NCI-H2196 (cell line): ENCODE measurements at regions not wholly inside any gene's neighbourhood (a gene's known extent, or its start where the extent isn't known, plus 50 kb on each side); places are given as distances from the start of the nearest gene placed in this dataset.
"Not testable (repeated sequence)": the region's sequence is repeated elsewhere in the genome, so short reads cannot be mapped to it uniquely, and the experiment has no call there.

ENCODE experiments used
- DNase-seq: peaks from one replicate; lab custom pipeline; 2025; ENCODE audit not compliant: unreplicated experiment; lab: John Stamatoyannopoulos, UW

DNA sequence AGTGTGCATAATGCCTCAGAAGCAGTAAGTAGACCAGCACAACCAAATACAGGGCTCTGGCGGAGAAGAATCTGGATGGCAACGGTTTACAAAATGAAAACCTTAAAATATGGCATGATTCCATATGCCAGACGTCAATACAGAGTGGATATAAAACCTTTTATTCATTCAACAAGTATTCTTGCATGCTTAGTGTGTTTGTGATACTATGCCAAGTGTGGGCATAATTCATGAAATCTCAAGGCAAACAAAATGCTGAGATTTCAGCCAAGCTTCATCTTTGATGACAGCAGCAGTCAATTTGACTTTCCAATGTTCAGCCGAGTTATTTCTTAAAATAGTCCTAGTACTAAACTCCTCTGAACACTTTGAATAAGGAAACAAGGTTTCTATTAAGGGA lies 119.4 kb downstream of the CD24 start:
- no peak for DNase-seq

DNA sequence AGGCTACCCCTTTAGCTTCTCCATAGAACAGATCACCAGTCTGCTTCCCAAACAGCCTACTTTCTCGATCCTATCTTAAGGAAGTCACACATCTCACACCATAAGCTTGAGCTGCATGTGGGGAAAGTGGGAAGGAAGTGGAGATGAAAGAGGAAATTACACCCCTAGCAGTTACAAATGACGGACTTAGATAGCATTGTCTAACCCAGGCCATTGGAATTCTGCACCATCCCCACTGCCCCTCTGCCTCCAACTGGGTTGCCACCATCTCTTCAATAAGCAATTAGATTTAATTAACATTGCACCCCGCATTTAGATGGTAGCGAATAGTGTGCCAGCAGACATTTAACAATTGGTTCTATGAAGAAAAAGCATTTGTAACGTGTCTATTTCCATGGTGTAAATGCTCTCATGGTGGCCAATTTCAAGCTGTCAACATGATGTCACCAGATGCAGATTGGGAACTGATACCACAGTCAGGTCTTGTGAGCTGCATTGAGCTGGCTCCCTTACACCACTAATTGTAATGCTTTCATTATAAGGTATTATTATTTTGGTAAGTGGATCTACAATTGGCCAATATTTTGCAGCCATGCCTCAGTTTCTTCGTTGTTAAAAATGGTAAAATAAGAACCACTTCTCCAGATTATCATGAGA lies 124.7 kb downstream of the CD24 start:
- DNase-seq, result no peak

DNA sequence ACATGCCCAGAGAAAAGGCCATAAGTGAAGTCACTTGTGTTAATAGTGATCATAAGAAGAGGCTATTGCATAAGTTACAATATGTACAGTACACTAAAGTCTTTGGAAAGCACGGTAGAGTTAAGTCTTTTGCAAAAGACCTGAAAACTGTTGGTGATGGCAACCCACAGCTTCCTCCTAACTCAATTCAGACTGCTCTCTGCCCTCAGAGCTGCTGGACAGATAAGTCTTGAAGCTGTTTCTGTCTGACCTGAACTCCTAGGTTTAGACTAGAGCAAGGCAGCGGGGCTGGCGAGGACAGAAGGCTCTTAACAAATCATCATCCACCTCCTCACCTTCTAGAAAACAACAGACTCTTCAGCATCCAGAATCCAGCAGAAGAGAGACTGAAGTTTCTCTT lies 125.4 kb downstream of the CD24 start:
- no peak for DNase-seq

DNA sequence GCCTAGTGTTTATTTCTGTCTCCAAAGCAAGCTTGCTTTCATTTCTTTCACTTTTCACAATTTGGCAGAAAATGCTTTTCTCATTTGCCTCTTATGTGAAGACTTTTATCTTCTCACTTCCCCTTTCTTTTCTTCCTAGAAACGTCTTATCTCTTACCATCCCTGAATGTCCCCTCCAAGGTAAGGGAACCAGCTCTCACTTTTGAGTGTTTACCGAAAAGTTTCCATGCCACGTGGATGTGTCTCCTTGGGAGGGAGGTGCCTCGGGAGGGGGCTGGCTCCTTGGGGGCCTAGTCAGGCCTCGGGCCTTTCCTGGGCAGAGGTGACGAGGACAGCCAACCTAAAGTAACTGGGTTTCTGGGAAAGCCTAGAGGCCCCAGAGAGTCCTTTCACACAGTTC lies 127.4 kb downstream of the CD24 start:
- no peak for DNase-seq

DNA sequence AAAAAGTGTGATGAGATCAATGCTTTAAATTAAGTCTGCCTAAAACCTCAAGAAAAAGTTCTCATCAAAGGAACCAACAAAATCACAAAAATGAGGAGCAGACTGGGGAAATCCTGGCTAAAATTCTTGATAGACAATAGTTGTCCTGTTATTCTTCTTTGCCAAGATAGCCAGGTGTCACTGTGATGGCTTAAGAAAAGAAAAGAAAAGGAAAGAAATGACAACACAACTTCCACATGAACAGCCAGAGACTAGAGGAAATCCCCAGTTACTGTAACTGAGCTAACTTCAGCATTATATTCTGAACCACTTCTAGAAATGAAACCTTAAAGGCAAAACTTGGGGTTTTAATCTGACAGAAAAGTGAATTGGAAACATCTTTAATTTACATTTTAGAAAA lies 129.6 kb downstream of the CD24 start:
- no peak for DNase-seq

DNA sequence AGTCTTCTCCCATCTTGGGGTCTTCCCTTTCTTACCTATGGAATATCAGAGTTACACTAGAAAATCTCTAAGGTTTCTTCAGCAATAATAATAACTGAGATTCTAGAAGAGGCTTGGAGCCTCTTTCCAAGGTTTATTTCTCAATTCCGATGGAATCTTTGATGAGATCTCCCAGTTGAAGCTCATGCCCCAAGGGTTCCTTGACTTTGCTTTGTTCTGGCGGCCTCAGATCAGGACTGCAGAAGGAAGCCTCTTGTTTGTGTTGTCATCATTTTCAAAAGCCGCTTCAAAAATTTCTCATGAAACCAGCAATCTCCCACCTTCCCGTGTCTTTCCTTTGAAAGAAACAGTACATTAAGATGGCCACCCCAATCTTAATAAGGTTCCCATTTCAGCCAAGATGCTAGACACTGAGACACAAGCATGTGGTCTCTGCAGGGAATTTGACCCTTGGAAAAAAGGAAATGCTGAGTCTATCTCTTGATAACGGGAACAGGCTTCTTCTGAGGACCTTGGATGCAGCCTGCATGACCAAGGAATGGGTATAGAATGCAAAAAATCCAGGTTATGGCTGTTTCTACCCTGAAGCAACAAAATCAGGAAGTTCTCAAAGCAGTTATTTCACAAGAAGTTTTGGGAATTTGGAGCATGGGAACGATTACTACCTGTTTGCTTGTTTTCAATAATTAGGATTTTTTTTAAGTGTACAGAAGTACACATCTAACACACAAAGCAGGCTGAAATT lies 141.6 kb downstream of the CD24 start:
- DNase-seq, result no peak

DNA sequence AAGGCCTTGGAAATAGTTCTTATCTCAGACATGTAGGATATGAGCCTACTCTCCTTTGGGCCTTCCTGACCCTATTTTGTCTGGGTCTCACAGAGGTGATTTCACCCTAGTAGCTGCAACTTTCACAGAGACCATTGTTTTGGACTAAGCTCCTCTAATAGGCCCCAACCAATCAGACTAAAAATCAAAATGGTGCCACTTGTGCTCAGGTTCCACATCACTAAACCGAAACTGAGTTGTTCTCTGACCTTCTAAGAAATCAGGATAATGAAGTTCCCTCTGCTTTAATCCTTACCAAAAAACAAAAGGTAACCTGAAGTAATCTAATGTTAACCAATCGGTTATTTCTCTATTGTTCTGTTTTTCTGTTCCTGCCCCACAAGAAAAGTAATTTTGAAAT lies 143.6 kb downstream of the CD24 start:
- DNase-seq, result no peak

DNA sequence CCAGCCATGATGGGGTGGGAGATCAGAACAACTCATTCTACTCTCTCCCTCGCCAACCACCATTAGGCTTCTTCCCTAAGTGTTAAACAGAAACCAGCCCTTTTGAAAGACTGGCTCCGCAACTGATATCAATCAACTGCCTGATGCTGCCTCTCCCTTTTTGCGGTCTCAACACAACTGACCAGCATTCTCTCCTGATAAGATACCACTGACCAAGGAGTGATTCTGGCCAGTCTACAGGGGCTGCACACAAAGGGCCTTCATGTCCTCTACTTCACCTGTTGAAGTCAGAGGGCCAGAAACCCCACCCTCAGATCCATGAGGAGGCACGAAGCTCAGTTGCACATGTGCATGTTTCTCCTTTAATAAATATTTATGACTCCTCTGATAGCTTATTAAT lies 145.1 kb downstream of the CD24 start:
- no peak for DNase-seq

DNA sequence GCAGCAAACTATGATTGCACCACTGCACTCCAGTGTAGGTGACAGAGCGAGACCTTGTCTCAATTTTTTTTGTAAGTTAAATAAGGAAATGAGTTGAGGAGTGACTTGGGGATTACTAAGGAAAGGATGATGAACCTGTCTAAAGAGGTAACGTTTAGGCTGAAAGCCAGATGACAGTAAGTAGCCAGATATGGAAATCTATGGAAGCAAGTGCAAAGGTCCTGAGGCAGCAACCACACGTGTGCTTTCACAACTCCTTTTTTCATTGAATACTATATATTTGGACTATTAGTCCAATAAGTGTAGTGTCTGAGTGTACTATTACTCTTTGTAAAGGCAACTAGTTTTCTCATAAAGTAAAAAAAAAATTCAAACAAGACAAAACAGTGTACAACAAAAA lies 147.4 kb downstream of the CD24 start:
- DNase-seq, result no peak

DNA sequence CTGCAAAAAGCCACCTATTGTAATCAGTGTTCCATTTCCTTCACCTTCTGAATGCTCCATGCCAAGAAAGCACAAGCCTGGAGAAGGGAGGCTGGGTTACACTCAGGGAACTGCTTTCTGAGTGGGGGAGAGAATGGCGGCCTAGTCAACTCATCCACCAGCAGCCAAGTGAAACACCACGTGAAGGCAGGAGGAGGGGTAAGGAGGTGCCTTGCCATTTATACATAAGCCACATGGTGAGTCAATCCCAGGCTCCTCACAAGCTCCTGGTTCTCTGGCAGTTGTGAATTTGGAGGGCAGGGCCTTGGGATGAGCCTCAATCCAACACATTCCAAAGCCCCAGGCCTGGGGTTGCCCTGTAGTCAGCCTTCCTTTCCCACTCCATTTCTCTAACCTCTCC lies 149.4 kb downstream of the CD24 start:
- no peak for DNase-seq

DNA sequence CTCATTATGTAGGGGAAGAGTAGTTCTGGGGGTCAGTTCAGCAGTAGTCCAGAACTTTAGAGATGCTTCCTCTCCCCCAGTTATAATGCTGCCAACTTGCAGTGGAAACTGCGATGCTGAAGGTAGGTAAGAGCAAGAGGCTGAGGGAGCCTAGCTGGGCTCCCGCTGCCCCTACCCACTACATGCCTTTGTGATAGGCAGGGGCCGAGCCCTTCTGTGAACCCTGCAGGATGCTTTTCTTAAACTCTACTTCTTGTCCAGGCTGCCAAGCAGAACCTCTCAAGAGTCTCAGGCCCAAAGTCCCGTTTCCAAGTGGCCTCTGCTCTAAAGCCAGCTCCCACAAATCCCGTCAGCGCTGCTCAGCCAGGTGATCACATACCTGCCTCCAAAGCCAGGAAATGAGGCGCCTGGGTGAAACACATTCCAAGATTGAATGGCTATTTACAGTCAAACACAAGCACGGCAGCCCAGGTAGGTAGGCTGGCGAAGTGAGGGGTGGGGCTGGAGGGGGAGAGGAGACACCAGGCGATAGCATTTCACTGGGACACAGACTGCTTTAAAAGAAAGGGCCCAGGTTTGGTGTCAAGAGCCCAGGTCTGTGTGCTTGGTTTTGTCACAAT lies 150.7 kb downstream of the CD24 start:
- no peak for DNase-seq

DNA sequence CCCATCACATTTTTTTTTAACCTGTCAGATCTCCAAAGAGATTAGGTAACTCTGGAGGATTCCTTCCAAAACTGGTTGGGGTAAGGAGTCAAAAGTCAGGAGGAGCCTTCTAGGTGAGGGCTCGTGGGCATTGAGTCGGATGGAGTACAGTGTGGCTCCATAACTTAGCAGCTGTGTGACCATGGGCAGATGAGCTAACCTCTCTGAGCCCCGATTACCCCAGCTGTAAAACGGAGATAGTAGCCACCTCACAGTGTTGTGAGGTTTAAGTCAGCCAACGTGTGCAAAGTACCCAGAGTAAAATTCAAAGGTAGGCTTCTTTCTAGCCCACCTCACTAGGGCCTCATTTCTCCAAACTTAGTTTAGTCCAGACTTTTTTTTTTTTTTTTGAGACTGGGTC lies 151.5 kb downstream of the CD24 start:
- DNase-seq, result no peak

DNA sequence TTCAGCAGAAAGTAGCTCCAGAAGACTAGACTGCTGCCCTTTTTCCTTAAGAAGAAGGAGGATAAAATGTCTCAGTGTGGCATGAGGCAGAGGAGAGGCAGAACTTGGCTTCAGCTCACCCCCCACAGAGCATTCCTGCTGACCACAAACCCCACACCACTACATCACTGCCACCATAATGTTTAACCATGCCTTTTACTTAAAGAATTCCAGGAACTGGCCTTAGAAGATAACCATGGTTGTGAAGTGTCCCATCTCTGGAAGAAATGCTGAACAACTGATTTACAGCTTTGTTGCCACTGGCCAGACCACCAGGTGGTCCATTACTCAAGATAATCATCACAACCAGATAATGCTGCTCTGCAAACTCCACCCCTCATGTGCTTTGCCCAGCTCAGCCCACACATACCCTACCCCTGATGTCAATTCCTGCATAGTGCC lies 154.1 kb downstream of the CD24 start:
- no peak for DNase-seq

DNA sequence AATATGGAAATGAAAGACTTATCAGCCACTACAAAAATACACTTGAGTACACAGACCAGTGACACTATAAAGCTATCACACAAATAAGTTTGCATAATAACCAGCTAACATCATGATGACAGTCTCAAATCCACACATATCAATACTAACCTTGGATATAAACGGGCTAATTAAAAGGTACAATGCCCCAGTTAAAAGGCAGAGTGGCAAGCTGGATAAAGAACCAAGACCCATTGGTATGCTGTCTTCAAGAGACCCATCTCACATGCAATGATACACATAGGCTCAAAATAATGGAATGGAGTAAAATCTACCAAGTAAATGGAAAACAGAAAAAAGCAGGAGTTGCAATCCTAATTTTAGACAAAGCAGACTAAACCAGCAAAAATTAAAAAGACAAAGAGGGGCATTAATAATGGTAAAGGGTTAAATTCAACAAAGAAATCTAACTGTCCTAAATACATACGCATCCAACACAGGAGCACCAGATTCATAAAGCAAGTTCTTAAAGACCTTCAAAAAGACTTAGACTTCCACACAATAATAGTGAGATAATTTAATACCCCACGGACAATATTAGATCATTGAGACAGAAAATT lies 163.3 kb downstream of the CD24 start:
- DNase-seq, result no peak

DNA sequence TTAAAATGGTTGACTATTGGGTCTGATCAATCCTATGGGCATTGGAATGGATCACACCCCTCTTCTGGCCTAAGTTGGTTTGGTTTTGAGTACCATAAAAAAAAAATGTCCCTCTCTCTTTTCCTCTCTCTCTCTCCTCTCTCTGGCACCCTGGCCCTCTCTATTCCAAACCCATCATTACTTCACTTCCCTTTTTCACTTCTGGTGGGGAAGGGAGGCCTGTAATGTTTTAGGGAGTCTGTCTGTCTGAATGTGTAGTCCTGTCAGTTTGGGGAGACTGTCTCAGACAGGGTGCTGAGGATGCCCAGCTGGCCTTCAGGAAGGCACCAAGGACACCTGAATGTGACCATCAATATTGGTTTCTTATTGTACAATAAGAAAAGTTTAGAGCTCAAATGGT lies 165.8 kb downstream of the CD24 start:
- no peak for DNase-seq

DNA sequence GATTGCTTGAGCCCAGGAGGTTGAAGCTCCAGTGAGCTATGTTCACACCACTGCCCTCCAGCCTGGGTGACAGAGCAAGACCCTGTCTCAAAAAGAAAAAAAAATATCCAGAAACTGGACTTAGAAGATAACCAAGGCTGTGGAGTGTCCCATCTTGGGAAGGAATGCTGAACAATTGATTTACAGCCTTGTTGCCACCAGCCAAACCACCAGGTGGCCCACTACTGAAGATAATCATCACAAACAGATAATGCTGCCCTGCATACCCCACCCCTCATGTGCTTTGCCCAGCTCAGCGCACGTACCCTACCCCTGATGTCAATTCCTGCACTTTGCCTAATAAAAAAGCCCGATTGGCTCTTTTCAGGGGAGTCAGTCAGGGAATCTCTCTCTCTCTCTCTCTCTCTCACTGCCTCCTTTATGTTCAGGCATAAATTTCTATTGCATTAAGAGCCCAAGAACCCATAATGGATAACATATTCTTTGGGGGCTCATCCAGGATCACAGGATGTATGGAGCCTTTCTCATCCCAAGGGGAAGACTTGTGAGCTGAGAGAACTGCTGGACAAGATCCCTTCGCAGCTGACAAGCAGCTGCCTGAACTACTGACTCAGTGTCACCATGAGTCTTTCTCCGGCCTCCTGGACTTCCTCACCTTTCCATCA lies 166.4 kb downstream of the CD24 start:
- DNase-seq, result no peak

DNA sequence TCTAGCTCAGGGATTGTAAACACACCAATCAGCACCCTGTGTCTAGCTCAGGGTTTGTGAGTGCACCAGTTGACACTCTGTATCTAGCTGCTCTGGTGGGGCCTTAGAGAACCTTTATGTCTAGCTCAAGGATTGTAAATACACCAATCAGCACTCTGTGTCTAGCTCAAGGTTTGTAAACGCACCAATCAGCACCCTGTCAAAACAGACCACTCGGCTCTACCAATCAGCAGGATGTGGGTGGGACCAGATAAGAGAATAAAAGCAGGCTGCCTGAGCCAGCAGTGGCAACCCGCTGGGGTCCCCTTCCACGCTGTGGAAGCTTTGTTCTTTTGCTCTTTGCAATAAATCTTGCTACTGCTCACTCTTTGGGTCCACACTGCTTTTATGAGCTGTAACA lies 168.3 kb downstream of the CD24 start:
- not testable (repeated sequence) for DNase-seq

DNA sequence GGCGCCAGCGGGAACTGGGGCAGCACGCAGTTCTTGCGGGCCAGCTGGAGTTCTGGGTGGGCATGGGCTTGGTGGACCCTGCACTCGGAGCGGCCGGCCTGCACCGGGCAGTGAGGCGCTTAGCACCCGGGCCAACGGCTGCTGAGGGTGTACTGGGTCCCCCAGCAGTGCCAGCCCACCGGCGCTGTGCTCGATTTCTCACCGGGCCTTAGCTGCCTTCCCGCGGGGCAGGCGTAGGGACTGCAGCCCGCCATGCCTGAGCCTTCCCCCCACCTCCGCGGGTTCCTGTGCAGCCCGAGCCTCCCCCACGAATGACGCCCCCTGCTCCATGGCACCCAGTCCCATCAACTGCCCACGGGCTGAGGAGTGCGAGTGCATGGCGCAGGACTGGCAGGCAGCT lies 168.8 kb downstream of the CD24 start:
- DNase-seq, result no peak

DNA sequence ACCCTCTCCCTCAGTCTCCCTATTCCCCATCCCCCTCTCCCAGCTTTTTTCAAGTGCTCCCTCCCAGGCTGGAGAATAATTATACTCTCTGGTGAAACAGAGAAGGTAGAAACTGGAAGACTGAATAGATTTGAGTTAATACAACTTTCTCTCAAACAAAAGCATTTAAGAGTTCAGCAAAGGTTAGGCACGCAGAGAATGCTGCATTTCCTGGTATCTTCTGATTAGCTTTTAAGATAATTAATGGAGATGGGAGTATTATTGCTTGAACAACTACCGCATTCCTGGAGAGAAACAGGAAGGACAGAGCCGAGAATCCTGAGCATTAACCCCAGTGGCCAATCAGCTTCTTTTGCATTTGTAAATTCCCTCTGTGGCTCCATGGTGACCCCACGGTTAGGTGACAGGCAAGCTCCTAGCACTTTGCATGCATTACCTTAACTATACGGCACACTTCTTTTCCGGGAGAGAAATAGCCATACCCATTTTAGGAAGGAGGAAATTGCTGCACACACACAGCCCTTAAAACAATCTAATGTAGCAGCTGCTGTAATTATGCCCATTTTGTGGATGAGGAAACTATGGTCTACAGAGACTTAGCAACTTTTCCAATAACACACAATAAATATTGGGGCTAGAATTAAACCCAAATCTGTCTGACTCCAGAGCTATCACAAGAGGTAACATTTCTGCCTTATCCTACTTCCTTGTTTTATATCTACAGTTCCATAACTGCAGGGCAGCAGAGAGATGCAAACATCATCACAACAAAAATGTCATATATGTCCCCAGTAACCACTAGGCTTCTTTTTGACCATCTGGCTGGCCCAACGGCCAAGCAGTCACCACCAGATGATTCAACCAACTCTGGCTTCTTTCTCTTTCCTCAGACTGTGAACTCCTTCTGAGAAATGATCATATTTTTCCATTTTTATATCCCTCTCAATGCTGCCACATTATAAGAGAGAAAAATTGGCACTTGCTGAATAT lies 169.9 kb downstream of the CD24 start:
- no peak for DNase-seq

DNA sequence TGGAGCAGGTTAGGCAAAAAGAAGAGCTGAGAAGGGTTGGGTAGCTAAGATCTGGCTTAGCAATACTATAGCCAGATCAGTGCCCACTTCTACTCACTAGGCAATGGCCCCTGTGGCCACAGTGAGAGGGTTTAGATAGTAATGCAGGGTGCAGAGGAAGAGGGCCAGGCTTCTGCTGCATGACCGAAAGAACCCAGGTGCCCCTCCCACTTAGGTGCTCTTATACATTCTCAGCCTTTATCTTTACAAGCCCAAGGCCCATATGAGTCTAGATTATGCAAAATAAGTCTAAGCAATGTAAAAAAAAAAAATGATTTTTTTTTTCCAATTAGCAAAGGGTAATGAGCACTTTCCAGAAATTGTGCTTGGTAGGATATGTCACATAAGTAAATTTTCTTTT lies 171.3 kb downstream of the CD24 start:
- DNase-seq, result no peak
